Neuronal stem cell (in vitro differentiated cells): ENCODE measurements at regions not wholly inside any gene's neighbourhood (a gene's known extent, or its start where the extent isn't known, plus 50 kb on each side); places are given as distances from the start of the nearest gene placed in this dataset.

Source experiments
- DNase-seq: peaks from one replicate; pipeline ENCODE4 v3.0.0-alpha.2; 2013; ENCODE audit warnings: low spot score
- H2AFZ ChIP-seq: one replicate; pipeline ENCODE4 v1.6.1; 2013; ENCODE audit warnings: mild to moderate bottlenecking, low read length, inconsistent platforms
- H2AK5ac ChIP-seq: 2 replicates; pipeline ENCODE4 v1.6.1; 2013; ENCODE audit warnings: low read depth, mild to moderate bottlenecking, inconsistent platforms, low read length, moderate library complexity, mixed read lengths
- H2BK120ac ChIP-seq: 2 replicates; pipeline ENCODE4 v1.6.1; 2013; ENCODE audit warnings: low read depth, mild to moderate bottlenecking, inconsistent platforms, low read length, moderate library complexity, mixed read lengths
- H2BK12ac ChIP-seq: one replicate; pipeline ENCODE4 v1.6.1; 2013; ENCODE audit warnings: low read length, inconsistent platforms
- H2BK15ac ChIP-seq: 2 replicates; pipeline ENCODE4 v1.6.1; 2013; ENCODE audit warnings: mild to moderate bottlenecking, low read length, inconsistent platforms, mixed read lengths
- H2BK5ac ChIP-seq: one replicate; pipeline ENCODE4 v1.6.1; 2013; ENCODE audit warnings: inconsistent platforms, mild to moderate bottlenecking, low read length, moderate library complexity
- H3K14ac ChIP-seq: one replicate; pipeline ENCODE4 v1.6.1; 2013; ENCODE audit warnings: low read length, inconsistent platforms
- H3K18ac ChIP-seq: 2 replicates; pipeline ENCODE4 v1.6.1; 2013; ENCODE audit warnings: low read length, inconsistent platforms
- H3K23ac ChIP-seq: 2 replicates; pipeline ENCODE4 v1.6.1; 2013; ENCODE audit warnings: low read depth, mild to moderate bottlenecking, mixed read lengths, low read length, inconsistent platforms; ENCODE audit not compliant: poor library complexity
- H3K27ac ChIP-seq: replicated peaks from 3 replicates; pipeline ENCODE4 v1.5.1; 2013; ENCODE audit warnings: low read length, inconsistent platforms
- H3K27me3 ChIP-seq, 3 experiments: 2 replicates each; pipeline ENCODE4 v1.6.1; 2013; ENCODE audit warnings: low read length in 3 of 3, mild to moderate bottlenecking in 2 of 3, inconsistent platforms in 1 of 3, low read depth in 1 of 3, mixed read lengths in 1 of 3, moderate library complexity in 1 of 3; ENCODE audit not compliant: control insufficient read depth in 3 of 3, insufficient read depth in 3 of 3
- H3K36me3 ChIP-seq, 2 donors: replicated peaks in 1 of 2; 2 replicates each; pipeline ENCODE4 v1.6.1; 2013; ENCODE audit warnings: low read length in 2 of 2; ENCODE audit not compliant: control insufficient read depth in 2 of 2, insufficient read depth in 2 of 2
- H3K4ac ChIP-seq: 2 replicates; pipeline ENCODE4 v1.6.1; 2013; ENCODE audit warnings: inconsistent platforms, mild to moderate bottlenecking, low read length, moderate library complexity
- H3K4me1 ChIP-seq, 2 donors: 1 replicate in 1 of 2; 2 replicates in 1 of 2; pipeline ENCODE4 v1.6.1; 2013; ENCODE audit warnings: low read length in 2 of 2, low read depth in 1 of 2; ENCODE audit not compliant: control insufficient read depth in 2 of 2, insufficient read depth in 1 of 2
- H3K4me2 ChIP-seq: one replicate; pipeline ENCODE4 v1.6.1; 2013; ENCODE audit warnings: mild to moderate bottlenecking, low read length, inconsistent platforms; ENCODE audit not compliant: insufficient read depth, poor library complexity, severe bottlenecking
- H3K4me3 ChIP-seq, 2 donors: 2 replicates each; pipeline ENCODE4 v1.5.1; 2013; ENCODE audit warnings: low read length in 2 of 2, mild to moderate bottlenecking in 2 of 2, inconsistent platforms in 1 of 2, moderate library complexity in 1 of 2
- H3K79me1 ChIP-seq: one replicate; pipeline ENCODE4 v1.6.1; 2013; ENCODE audit warnings: low read depth, mild to moderate bottlenecking, inconsistent platforms, low read length, moderate library complexity
- H3K9ac ChIP-seq: one replicate; pipeline ENCODE4 v1.6.1; 2013; ENCODE audit warnings: mild to moderate bottlenecking, low read depth, low read length, inconsistent platforms; ENCODE audit not compliant: poor library complexity
- H3K9me3 ChIP-seq, 2 donors: replicated peaks in 1 of 2; 2 replicates each; pipeline versions ENCODE3 to v1.6.1; 2013; ENCODE audit warnings: low read length in 2 of 2, mild to moderate bottlenecking in 2 of 2, inconsistent platforms in 1 of 2, low read depth in 1 of 2, mixed read lengths in 1 of 2, moderate library complexity in 1 of 2; ENCODE audit not compliant: control insufficient read depth in 2 of 2, insufficient read depth in 1 of 2
- H4K8ac ChIP-seq: one replicate; pipeline ENCODE4 v1.6.1; 2013; ENCODE audit warnings: low read depth, mild to moderate bottlenecking, inconsistent platforms, low read length, moderate library complexity
- H4K91ac ChIP-seq: one replicate; pipeline ENCODE4 v1.6.1; 2013; ENCODE audit warnings: low read length, low read depth, mild to moderate bottlenecking, inconsistent platforms; ENCODE audit not compliant: poor library complexity
- WGBS, 2 donors: extraction: QIAGEN DNeasy Blood & Tissue Kit; methylation state at CpG; one replicate each; pipeline ENCODE4 v1.1.7; 2013; ENCODE audit warnings: missing lambda C conversion rate in 2 of 2, mixed read lengths in 1 of 2; ENCODE audit not compliant: insufficient read length in 2 of 2, insufficient replicate concordance in 1 of 2; ENCODE audit errors: extremely low coverage in 2 of 2; 5-methylcytosine and 5-hydroxymethylcytosine counted together

DNA sequence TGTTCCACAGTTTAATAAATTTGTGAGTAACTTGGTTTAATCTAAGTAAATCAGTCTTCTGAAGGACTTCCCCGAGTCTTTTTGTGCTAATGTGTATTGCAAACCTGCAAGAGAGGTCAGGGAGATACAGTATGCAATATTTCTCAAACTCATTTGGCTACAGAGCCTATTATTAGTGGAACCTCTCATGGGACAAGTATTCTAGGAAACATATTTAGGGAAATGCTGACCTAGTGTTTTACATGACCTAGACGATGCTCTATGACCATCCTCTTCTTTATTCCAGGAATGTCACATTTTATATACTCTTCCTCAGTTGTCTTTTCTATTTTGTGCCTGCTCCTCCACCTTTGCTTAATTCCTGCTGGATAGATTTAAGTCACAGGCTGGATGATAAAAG lies 327.8 kb upstream of the TBC1D5 start:
- Histone ChIP-seq H3K27me3 (no peaks in the 10 kb centered on the region), H2BK15ac (no peak overlapping the region), H3K36me3 (no peaks in the 10 kb centered on the region), H3K18ac (no peak overlapping the region), H3K9me3 (no peaks in the 10 kb centered on the region), H3K79me1 (no peaks in the 10 kb centered on the region), H4K8ac (no peak overlapping the region), H2BK120ac (no peak overlapping the region), H2BK5ac (no peak overlapping the region), H3K14ac (no peak overlapping the region), H2AFZ (no peak overlapping the region), H3K4ac (no peak overlapping the region), H2BK12ac (no peak overlapping the region), H3K9ac (no peak overlapping the region), H3K4me2 (no peak overlapping the region), H3K27ac (no peak overlapping the region), H2AK5ac (no peak overlapping the region), H4K91ac (no peak overlapping the region), H3K4me3 (no peak overlapping the region), H3K23ac (no peak overlapping the region), H3K4me1 (no peaks in the 10 kb centered on the region)
- no peak for DNase-seq
- WGBS, 2 donors: no CpG with 5 or more reads among the region's 2 CpGs

GRCh38 chr3:18069568-18069967 lies 327.1 kb upstream of the TBC1D5 start:
- Histone ChIP-seq H3K27me3 (no peaks in the 10 kb centered on the region), H3K4ac (no peak overlapping the region), H3K9ac (no peak overlapping the region), H2AFZ (no peak overlapping the region), H2BK12ac (no peak overlapping the region), H3K4me2 (no peak overlapping the region), H3K4me3 (no peak overlapping the region), H3K4me1 (no peaks in the 10 kb centered on the region), H3K9me3 (no peaks in the 10 kb centered on the region), H4K91ac (no peak overlapping the region), H2BK5ac (no peak overlapping the region), H2BK15ac (no peak overlapping the region), H2BK120ac (no peak overlapping the region), H4K8ac (no peak overlapping the region), H3K23ac (no peak overlapping the region), H3K14ac (no peak overlapping the region), H3K36me3 (no peaks in the 10 kb centered on the region), H2AK5ac (no peak overlapping the region), H3K18ac (no peak overlapping the region), H3K27ac (no peak overlapping the region), H3K79me1 (no peaks in the 10 kb centered on the region)
- no CpG with 5 or more reads among the region's 1 CpG for WGBS, 2 donors
- DNase-seq: no peak

DNA sequence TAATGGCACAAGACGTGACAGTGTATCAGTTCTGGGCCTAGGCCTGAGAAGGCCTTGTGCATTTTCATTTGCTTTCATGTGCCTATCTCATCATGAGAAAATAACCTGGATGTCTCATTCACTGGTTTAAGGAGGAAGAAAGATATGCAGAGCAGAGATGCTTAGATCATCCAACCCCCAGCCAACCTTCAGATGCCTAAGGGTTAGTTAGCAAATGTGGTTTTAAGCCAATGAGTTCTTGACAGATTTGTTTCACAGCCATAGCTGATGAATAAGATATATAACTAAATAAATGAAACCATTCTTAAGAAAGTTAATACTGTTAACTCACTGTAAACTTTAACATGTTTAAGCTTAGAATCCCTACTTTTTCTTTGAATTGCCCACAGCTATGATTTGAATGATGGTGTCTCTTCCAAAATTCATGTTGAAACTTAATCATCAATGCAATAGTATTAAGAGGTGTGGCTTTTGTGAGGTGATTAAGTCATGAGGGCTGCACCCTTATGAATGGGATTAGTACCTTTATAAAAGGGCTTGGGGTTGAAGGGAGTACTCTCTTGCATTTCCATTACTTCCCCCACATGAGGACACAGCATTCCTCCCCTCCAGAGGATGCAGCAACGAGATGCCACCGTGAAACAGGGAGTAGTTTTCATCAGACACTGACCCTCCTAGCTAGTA lies 324.6 kb upstream of the TBC1D5 start:
- no CpG with 5 or more reads among the region's 3 CpGs for WGBS, 2 donors
- Histone ChIP-seq H3K79me1 (no peaks in the 10 kb centered on the region), H2BK120ac (no peak overlapping the region)

GRCh38 chr3:18064586-18064985 lies 322.2 kb upstream of the TBC1D5 start:
- no peak for DNase-seq
- Histone ChIP-seq H3K4me3 (no peak overlapping the region), H2AK5ac (no peak overlapping the region), H3K4me1 (no peaks in the 10 kb centered on the region), H2BK12ac (no peak overlapping the region), H3K9me3 (no peaks in the 10 kb centered on the region), H3K27ac (no peak overlapping the region), H2AFZ (no peak overlapping the region), H4K8ac (no peak overlapping the region), H3K4ac (no peak overlapping the region), H3K18ac (no peak overlapping the region), H3K14ac (no peak overlapping the region), H3K23ac (no peak overlapping the region), H3K36me3 (no peaks in the 10 kb centered on the region), H3K79me1 (no peaks in the 10 kb centered on the region), H2BK120ac (no peak overlapping the region), H4K91ac (no peak overlapping the region), H3K9ac (no peak overlapping the region), H3K4me2 (no peak overlapping the region), H2BK15ac (no peak overlapping the region), H2BK5ac (no peak overlapping the region), H3K27me3 (no peaks in the 10 kb centered on the region)
- no CpG with 5 or more reads among the region's 1 CpG for WGBS, 2 donors

More for the DNA sequence above, 324.6 kb upstream of the TBC1D5 start:
- H2AFZ ChIP-seq: no peak overlapping the region
- H3K14ac ChIP-seq: no peak overlapping the region
- no peak overlapping the region for H4K91ac ChIP-seq
- no peak overlapping the region for H3K4ac ChIP-seq
- H3K36me3 ChIP-seq: no peaks in the 10 kb centered on the region
- H2AK5ac ChIP-seq: no peak overlapping the region
- no peak overlapping the region for H4K8ac ChIP-seq
- H3K4me3 ChIP-seq: no peak overlapping the region
- no peak for DNase-seq
- no peak overlapping the region for H2BK12ac ChIP-seq
- H3K9me3 ChIP-seq: no peaks in the 10 kb centered on the region
- H3K23ac ChIP-seq: no peak overlapping the region
- no peak overlapping the region for H2BK5ac ChIP-seq
- H2BK15ac ChIP-seq: no peak overlapping the region
- H3K27me3 ChIP-seq: no peaks in the 10 kb centered on the region
- H3K4me2 ChIP-seq: no peak overlapping the region
- H3K18ac ChIP-seq: no peak overlapping the region
- no peak overlapping the region for H3K9ac ChIP-seq
- no peaks in the 10 kb centered on the region for H3K4me1 ChIP-seq
- H3K27ac ChIP-seq: no peak overlapping the region
